GM21786 (cell line): ENCODE measurements at regions not wholly inside any gene's neighbourhood (a gene's known extent, or its start where the extent isn't known, plus 50 kb on each side); places are given as distances from the start of the nearest gene placed in this dataset.

ENCODE experiments used
- ATAC-seq: cut with Tn5 transposase; IDR thresholded peaks from one replicate; pipeline ENCODE4 v1.9.1; 2021; ENCODE audit not compliant: unreplicated experiment

GRCh38 chr14:51544471-51544870, 107.2 kb upstream of the FRMD6 start:
- ATAC-seq: no peak

GRCh38 chr14:51544901-51545300, 106.8 kb upstream of the FRMD6 start:
- no peak for ATAC-seq

- no peak for ATAC-seq
Observed at GRCh38 chr14:51545396-51545795, 106.3 kb upstream of the FRMD6 start.

- ATAC-seq: no peak
Observed at GRCh38 chr14:51546099-51546498, 105.6 kb upstream of the FRMD6 start.

GRCh38 chr14:51546603-51547258, 105.0 kb upstream of the FRMD6 start:
- ATAC-seq: no peak

- no peak for ATAC-seq
Observed at GRCh38 chr14:51547260-51547659, 104.5 kb upstream of the FRMD6 start.

GRCh38 chr14:51547701-51548100, 104.0 kb upstream of the FRMD6 start:
- no peak for ATAC-seq

GRCh38 chr14:51548187-51548586, 103.5 kb upstream of the FRMD6 start:
- no peak for ATAC-seq

GRCh38 chr14:51550636-51551035, 101.1 kb upstream of the FRMD6 start:
- no peak for ATAC-seq

- no peak for ATAC-seq
Observed at GRCh38 chr14:51552275-51552674, 99.4 kb upstream of the FRMD6 start.

GRCh38 chr14:51552768-51553404, 98.8 kb upstream of the FRMD6 start:
- ATAC-seq: no peak

GRCh38 chr14:51554339-51554920, 97.3 kb upstream of the FRMD6 start:
- no peak for ATAC-seq

- no peak for ATAC-seq
Observed at GRCh38 chr14:51554953-51555352, 96.8 kb upstream of the FRMD6 start.

- ATAC-seq: no peak
Observed at GRCh38 chr14:51561141-51561540, 90.6 kb upstream of the FRMD6 start.

- no peak for ATAC-seq
Observed at GRCh38 chr14:51562816-51563215, 88.9 kb upstream of the FRMD6 start.

- no peak for ATAC-seq
Observed at GRCh38 chr14:51563560-51563959, 88.2 kb upstream of the FRMD6 start.

- no peak for ATAC-seq
Observed at GRCh38 chr14:51564460-51564859, 87.2 kb upstream of the FRMD6 start.

GRCh38 chr14:51564986-51565604, 86.6 kb upstream of the FRMD6 start:
- no peak for ATAC-seq

GRCh38 chr14:51566831-51567582, 84.7 kb upstream of the FRMD6 start:
- no peak for ATAC-seq

- no peak for ATAC-seq
Observed at GRCh38 chr14:51568366-51568765, 83.3 kb upstream of the FRMD6 start.

- no peak for ATAC-seq
Observed at GRCh38 chr14:51573607-51574006, 78.1 kb upstream of the FRMD6 start.
